ENCODE measurements at regions not wholly inside any gene's neighbourhood (a gene's known extent, or its start where the extent isn't known, plus 50 kb on each side); places are given as distances from the start of the nearest gene placed in this dataset.

DNA sequence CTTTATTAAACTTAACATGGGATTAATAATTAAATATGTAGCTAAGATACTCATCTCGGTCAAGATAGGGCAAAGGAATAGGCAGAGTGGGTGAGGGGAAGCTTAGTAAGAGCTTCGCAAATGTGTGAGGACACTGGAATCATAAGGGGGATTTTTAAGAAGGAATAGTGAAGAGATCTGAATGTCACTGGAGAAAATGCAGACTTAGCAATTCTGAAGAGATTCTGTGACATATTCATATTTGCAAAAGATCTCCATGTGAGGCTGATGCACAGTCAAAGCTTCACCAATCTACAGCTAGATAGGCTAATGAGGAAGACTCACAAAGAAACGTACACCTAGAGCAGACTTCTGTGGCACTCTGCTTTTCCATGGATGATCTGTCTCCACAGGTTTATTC, 1202.8 kb upstream of the CDH6 start:
- Histone ChIP-seq H3K27ac (no peak overlapping the region), H3K4me1 (replicated peaks) (no peaks in the 10 kb centered on the region), H3K27me3 (replicated peaks) (no peaks in the 10 kb centered on the region), H3K4me3 (no peak overlapping the region), H3K9me3 (replicated peaks) (no peaks in the 10 kb centered on the region), H3K36me3 (no peaks in the 10 kb centered on the region)
- DNase-seq (ENCODE audit: low read depth in 1 of 2, low spot score in 2 of 2) = no peak

DNA sequence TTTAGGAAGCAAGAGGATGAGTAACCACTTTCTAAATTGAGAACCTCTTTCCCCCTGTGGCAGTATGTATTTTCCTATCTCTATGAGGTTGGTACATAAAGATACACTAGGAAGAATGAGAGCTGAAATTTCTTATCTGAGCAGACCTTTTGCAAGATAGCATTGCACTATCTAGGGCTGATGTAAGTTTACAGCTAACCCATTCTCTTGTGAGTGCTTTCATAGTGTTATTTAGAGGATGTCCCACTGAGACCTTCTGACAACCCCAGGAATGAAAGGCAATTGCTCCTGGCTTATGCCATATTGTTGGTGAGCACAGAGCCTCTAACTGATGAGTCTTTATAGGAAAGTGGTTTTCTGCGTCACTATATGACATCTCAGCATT, 1209.3 kb upstream of the CDH6 start:
- Histone ChIP-seq H3K4me1 (replicated peaks) (no peaks in the 10 kb centered on the region), H3K36me3 (no peaks in the 10 kb centered on the region), H3K27ac (no peak overlapping the region), H3K4me3 (no peak overlapping the region), H3K27me3 (replicated peaks) (no peaks in the 10 kb centered on the region), H3K9me3 (replicated peaks) (no peaks in the 10 kb centered on the region)
- no peak for DNase-seq (ENCODE audit: low read depth in 1 of 2, low spot score in 2 of 2)

DNA sequence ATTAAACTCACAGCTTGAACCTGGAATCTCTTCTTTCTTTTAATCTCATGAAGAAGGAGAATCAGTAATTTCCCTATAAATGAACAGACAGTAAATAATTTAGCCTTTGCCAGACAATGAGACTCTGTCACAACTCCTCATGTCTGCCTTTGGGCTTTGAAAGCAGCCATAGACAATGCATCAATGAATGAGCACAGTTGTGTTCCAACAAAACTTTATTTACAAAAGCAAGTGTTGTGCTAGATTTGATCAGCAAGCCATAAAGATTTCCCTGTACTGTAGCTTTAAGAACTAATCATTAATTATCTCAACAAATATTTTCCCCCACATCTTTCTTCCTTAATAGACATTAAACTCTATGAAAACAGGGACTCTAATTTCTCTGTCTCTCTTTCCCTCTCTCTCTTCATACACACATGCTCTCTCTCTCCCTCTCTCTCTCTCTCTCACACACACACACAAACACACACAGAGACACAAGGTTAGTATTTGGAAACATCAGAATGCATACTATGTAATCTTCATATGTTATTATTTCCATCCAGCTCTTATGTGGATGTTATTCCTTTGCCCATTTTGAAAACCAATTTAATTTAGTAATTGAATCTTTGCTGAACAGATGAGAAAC, 1209.8 kb upstream of the CDH6 start:
- H3K9me3 ChIP-seq (replicated peaks) = no peaks in the 10 kb centered on the region
- DNase-seq (ENCODE audit: low read depth in 1 of 2, low spot score in 2 of 2) = no peak
- no peak overlapping the region for H3K4me3 ChIP-seq

DNA sequence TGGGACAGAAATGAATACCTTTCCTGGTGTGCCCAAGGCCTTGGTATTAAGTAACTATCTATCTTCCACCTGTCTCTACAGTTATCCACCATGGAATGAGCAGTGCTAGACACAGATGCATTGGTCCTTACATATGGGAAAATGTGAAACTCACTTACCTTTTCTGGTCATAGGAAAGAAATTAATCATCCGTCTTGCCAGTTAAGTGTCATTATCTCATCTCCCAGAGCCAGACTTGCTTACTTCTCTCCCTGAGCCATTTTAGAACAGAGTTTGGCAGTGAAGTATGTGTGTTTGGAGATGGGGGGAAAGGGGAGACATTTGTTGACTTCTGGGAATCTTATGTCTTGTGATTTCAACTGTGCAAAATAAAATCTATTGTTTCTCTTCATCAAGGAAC, 1211.0 kb upstream of the CDH6 start:
- no peaks in the 10 kb centered on the region for H3K27me3 ChIP-seq (replicated peaks)
- no peaks in the 10 kb centered on the region for H3K36me3 ChIP-seq
- no peak overlapping the region for H3K4me3 ChIP-seq
- no peak overlapping the region for H3K27ac ChIP-seq
- no peaks in the 10 kb centered on the region for H3K4me1 ChIP-seq (replicated peaks)
- DNase-seq (ENCODE audit: low read depth in 1 of 2, low spot score in 2 of 2) = no peak
- no peaks in the 10 kb centered on the region for H3K9me3 ChIP-seq (replicated peaks)

More for the DNA sequence above, 1209.8 kb upstream of the CDH6 start:
- Histone ChIP-seq H3K27me3 (replicated peaks) (no peaks in the 10 kb centered on the region), H3K4me1 (replicated peaks) (no peaks in the 10 kb centered on the region), H3K36me3 (no peaks in the 10 kb centered on the region), H3K27ac (no peak overlapping the region)

DNA sequence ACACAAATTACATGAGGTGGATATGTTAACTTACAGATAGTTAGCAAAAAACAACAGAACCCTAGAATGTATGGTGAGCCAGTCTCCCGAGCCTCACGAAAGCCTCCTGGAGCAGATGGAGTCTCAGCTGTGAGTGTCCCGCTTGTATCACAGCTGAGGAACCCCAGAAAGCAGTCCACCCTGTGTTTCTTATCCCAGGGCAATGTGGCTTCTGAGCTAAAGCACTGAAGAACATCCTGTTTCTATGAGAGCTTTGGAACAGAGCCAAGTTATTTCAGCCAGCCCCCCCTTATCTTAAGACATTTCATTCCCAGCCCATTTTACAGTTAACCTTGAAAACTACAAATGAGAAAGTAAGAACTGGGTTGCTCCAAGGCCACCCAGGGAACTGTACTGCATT, 1220.9 kb upstream of the CDH6 start:
- Histone ChIP-seq H3K4me3 (no peak overlapping the region), H3K9me3 (replicated peaks) (no peaks in the 10 kb centered on the region), H3K4me1 (replicated peaks) (no peaks in the 10 kb centered on the region), H3K36me3 (no peaks in the 10 kb centered on the region), H3K27ac (no peak overlapping the region), H3K27me3 (replicated peaks) (no peaks in the 10 kb centered on the region)
- no peak for DNase-seq (ENCODE audit: low read depth in 1 of 2, low spot score in 2 of 2)

DNA sequence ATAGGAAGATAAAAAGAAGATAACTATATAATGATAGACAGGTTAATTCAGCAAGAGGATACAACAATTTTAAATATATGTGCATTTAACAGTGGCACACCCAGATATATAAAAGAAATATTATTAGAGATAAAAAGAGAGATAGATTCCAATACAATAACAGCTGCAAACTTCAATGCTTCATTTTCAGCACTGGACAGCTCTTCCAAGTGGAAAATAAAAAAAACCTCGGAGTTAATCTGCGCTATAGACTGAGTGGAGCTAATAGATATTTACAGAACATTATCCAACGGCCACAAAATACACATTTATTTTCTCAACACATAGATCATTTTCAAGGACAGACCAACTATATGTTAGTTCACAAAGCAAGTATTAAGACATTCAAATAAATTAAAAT, 1229.5 kb upstream of the CDH6 start:
- no peak overlapping the region for H3K4me3 ChIP-seq
- DNase-seq (ENCODE audit: low read depth in 1 of 2, low spot score in 2 of 2) = no peak
- H3K27me3 ChIP-seq (replicated peaks) = no peaks in the 10 kb centered on the region
- no peak overlapping the region for H3K27ac ChIP-seq
- no peaks in the 10 kb centered on the region for H3K4me1 ChIP-seq (replicated peaks)
- H3K36me3 ChIP-seq = no peaks in the 10 kb centered on the region
- H3K9me3 ChIP-seq (replicated peaks) = no peaks in the 10 kb centered on the region

DNA sequence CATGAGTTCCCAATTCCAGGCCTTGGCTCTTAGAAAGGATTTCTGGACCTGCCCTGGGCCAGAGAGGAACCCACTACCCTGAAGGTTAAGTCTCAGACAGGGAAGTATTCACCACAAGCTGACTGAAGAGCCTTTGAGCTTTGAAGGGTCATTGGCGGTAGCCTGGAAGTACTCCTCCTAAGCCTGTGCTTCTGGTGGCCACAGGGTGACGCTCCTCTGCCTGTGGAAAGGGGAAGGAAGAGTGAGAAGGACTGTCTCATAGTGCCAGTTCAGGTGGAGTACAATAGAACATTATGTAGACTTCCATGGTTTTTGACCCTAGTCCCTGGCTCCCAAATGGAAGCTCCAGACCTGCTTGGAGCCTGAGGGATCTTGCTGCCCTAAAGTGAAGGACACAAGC, 1233.2 kb upstream of the CDH6 start:
- DNase-seq (ENCODE audit: low read depth in 1 of 2, low spot score in 2 of 2) = no peak
- no peaks in the 10 kb centered on the region for H3K36me3 ChIP-seq
- H3K4me1 ChIP-seq (replicated peaks) = no peaks in the 10 kb centered on the region
- H3K27ac ChIP-seq = no peak overlapping the region
- H3K4me3 ChIP-seq = no peak overlapping the region
- H3K9me3 ChIP-seq (replicated peaks) = no peaks in the 10 kb centered on the region
- H3K27me3 ChIP-seq (replicated peaks) = no peaks in the 10 kb centered on the region

DNA sequence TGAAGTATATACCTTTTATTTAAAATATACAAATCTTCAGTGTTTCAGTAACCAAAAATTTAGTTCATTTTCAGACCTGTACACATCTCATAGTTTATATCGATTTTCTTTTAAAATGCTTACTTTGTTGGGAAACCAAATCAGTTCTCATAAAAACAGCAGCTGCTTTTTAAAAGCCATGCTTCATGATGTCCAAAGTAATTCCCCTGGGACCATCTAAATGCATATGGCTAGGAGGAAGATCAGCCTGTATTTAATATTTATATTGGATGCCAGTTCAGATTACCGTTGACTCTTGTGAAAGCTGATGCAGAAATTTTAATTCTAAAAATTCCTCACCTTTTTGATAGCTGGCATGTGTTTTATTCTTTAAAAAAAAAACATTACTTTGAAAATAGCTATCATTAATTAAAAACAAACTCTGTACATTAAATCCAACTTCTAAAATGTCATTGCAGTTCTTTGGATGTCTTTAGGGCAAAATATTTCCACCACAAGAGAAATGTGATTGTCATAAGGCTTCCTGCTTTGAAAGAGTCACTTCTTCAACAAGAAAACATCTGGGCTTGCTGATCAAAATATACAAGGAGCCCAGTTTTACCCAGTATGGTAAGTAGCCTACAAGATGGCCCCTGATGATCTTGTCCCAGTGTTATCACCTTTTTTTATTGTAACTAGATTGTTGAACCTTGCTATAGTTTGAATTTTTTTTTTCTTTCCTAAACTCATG, 1242.9 kb upstream of the CDH6 start:
- Histone ChIP-seq H3K27ac (no peak overlapping the region), H3K4me1 (replicated peaks) (no peaks in the 10 kb centered on the region), H3K36me3 (no peaks in the 10 kb centered on the region), H3K27me3 (replicated peaks) (no peaks in the 10 kb centered on the region), H3K4me3 (no peak overlapping the region), H3K9me3 (replicated peaks) (no peaks in the 10 kb centered on the region)
- DNase-seq (ENCODE audit: low read depth in 1 of 2, low spot score in 2 of 2) = no peak

DNA sequence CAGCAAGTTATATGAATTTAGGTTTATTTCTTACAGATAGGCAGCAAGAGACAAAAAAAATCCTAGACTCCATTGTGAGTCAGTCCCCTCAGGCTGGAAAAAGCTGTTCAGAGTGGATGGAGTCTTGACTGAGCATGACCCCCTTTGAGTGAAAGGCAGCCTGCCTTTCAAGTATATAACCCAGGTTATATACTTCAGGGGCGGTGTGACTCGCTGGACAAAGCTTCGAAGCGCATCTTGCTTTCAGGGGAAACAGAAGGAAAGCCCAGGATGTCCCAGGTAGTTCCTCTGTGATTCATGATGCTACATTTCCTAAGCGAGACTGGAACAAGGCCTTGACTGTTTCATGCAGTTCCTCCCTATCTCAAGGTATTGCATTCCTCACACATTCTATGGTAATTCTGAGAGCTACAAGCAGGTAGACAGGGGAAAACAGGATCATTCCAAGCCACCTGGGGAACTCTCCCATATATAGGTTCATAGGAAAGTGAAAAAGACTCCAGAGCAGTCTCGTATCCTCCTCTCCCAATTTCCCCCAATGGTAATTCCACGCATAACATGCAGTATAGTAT, 1244.1 kb upstream of the CDH6 start:
- Histone ChIP-seq H3K9me3 (replicated peaks) (no peaks in the 10 kb centered on the region), H3K4me3 (no peak overlapping the region), H3K27ac (no peak overlapping the region), H3K4me1 (replicated peaks) (no peaks in the 10 kb centered on the region), H3K36me3 (no peaks in the 10 kb centered on the region), H3K27me3 (replicated peaks) (no peaks in the 10 kb centered on the region)
- DNase-seq (ENCODE audit: low read depth in 1 of 2, low spot score in 2 of 2) = no peak

DNA sequence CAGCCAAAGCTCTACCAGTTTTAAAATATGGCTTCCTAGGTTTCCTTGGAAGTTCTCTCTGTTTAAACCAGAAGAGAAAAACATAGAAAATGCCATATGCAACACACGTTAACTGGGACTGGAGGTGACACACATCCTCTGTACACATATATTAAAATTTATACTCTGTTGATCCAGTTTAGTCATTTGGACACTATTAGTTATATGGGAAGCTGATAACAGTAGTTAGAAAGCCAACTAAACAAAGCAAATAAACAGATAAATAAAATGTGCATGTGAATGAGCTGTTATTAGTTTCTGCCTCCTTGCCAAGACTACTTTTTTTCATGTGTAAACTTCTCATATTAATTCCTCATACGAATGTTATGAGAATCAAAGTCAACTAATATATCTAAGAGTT, 1249.2 kb upstream of the CDH6 start:
- DNase-seq (ENCODE audit: low read depth in 1 of 2, low spot score in 2 of 2) = no peak
- Histone ChIP-seq H3K36me3 (no peaks in the 10 kb centered on the region), H3K27me3 (replicated peaks) (no peaks in the 10 kb centered on the region), H3K4me3 (no peak overlapping the region), H3K27ac (no peak overlapping the region), H3K9me3 (replicated peaks) (no peaks in the 10 kb centered on the region), H3K4me1 (replicated peaks) (no peaks in the 10 kb centered on the region)

DNA sequence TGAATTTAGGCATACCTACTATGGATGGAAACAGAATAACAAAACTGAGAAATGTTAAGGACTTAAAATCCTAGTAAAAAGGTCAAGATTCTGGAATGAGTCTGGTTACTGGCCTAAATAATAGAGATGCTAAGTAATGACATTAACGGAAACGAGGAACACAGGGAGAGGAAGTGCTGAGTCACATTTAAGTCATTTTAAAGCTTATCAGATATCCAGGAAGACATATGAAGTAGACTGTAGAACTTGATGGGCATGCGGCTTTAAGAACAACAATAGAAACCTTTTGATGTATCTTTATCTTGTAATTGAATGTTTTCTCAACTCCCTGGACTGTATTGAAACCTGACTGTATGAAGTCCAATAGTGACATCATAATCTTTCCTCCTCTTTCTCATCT, 1251.4 kb upstream of the CDH6 start:
- no peaks in the 10 kb centered on the region for H3K4me1 ChIP-seq (replicated peaks)
- no peak overlapping the region for H3K27ac ChIP-seq
- no peak overlapping the region for H3K4me3 ChIP-seq
- H3K9me3 ChIP-seq (replicated peaks) = no peaks in the 10 kb centered on the region
- H3K36me3 ChIP-seq = no peaks in the 10 kb centered on the region
- DNase-seq (ENCODE audit: low read depth in 1 of 2, low spot score in 2 of 2) = no peak
- no peaks in the 10 kb centered on the region for H3K27me3 ChIP-seq (replicated peaks)

DNA sequence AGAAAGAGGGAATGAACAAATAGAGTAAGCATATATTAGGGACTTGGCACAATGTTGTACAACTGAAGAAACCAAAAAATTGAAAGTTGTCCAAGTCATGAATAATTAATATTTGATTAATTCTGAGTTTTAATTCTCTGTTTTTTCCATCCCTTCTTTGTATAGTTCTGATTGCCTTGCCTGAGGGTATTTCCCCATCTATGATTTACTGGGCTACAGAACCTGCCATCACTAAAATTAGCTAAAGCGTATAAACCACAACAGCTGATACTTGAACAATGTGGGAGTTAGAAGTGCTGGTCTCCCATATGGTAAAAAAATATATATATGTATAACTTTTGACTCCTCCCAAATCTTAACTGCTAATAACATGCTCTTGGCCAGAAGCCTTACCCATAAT, 1253.5 kb upstream of the CDH6 start:
- H3K4me3 ChIP-seq = no peak overlapping the region
- no peaks in the 10 kb centered on the region for H3K27me3 ChIP-seq (replicated peaks)
- H3K9me3 ChIP-seq (replicated peaks) = no peaks in the 10 kb centered on the region
- no peaks in the 10 kb centered on the region for H3K4me1 ChIP-seq (replicated peaks)
- no peaks in the 10 kb centered on the region for H3K36me3 ChIP-seq
- no peak overlapping the region for H3K27ac ChIP-seq
- DNase-seq (ENCODE audit: low read depth in 1 of 2, low spot score in 2 of 2) = no peak

DNA sequence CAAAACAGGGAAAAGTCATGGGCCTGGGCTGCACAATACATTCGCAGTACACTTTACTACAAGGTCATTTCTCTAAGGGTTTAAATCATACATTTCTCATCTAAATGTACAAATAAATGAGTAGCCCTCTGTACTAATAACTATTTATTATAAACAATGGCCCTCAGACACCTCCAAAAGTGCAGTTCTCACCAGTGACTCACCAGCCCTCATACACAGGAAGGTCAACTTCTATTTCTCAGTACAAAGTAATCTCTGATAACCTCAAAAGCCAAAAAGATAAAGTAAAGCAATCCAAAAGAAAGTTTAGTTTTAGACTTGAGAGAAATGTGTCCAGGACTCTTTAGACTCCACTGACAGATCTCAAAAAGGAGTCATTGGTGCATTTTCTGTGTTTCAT, 1258.1 kb upstream of the CDH6 start:
- no peak overlapping the region for H3K4me3 ChIP-seq
- no peak for DNase-seq (ENCODE audit: low read depth in 1 of 2, low spot score in 2 of 2)
- no peak overlapping the region for H3K27ac ChIP-seq
- no peaks in the 10 kb centered on the region for H3K9me3 ChIP-seq (replicated peaks)
- no peaks in the 10 kb centered on the region for H3K4me1 ChIP-seq (replicated peaks)
- no peaks in the 10 kb centered on the region for H3K36me3 ChIP-seq
- H3K27me3 ChIP-seq (replicated peaks) = no peaks in the 10 kb centered on the region

DNA sequence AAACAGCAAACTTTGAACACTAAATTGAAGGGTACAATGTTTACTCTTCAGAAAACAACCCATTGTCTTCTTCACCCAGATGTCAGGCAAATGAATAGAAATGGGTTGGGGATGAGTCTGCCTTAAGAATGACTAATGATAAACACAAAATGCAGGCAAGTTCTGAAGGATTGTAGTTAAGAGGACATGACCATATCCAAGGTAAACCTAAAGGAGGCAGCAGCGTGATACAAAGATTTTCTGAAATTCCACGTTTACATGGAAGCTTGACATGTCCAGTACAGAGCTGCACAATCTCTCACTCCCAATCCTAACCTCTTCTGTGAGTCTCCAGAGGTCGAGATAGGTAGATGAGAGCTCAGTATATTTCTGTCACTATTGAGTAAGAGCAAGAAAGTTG, 1263.2 kb upstream of the CDH6 start:
- DNase-seq (ENCODE audit: low read depth in 1 of 2, low spot score in 2 of 2) = no peak
- no peaks in the 10 kb centered on the region for H3K4me1 ChIP-seq (replicated peaks)
- no peaks in the 10 kb centered on the region for H3K9me3 ChIP-seq (replicated peaks)
- H3K27me3 ChIP-seq (replicated peaks) = no peaks in the 10 kb centered on the region
- no peak overlapping the region for H3K4me3 ChIP-seq
- no peak overlapping the region for H3K27ac ChIP-seq
- H3K36me3 ChIP-seq = no peaks in the 10 kb centered on the region

Measured in SJSA1 (cell line).